ENCODE measurements at regions not wholly inside any gene's neighbourhood (a gene's known extent, or its start where the extent isn't known, plus 50 kb on each side); places are given as distances from the start of the nearest gene placed in this dataset.

GRCh38 chr17:71176331-71176730, 944.5 kb upstream of the SOX9 start:
- TF ChIP-seq CTCF (conservative IDR thresholded peaks at IDR 0.05) (no peak), ZFX (IDR thresholded peaks at IDR 0.05) (no peak)
